Panc1 (cell line): ENCODE measurements at regions not wholly inside any gene's neighbourhood (a gene's known extent, or its start where the extent isn't known, plus 50 kb on each side); places are given as distances from the start of the nearest gene placed in this dataset.

ENCODE experiments used
- POLR2AphosphoS5 ChIP-seq: IDR thresholded peaks from 2 replicates; pipeline ENCODE4 v1.6.1; 2012; ENCODE audit warnings: mild to moderate bottlenecking, low read depth, low read length, moderate library complexity
- SIN3A ChIP-seq: IDR thresholded peaks from 2 replicates; pipeline ENCODE4 v1.6.1; 2012; ENCODE audit warnings: low read depth, mild to moderate bottlenecking, low read length, moderate library complexity, borderline replicate concordance; ENCODE audit not compliant: insufficient read depth
- TF ChIP-seq, protein P1 (sequence below): fragments of 450-650 bp; IDR thresholded peaks from 2 replicates; pipeline ENCODE4 v1.5.1; 2017; ENCODE audit warnings: mild to moderate bottlenecking
- TF ChIP-seq, protein P2 (sequence below), 2 experiments: IDR thresholded peaks; 2 replicates each; pipeline ENCODE4 v1.6.1; 2011 to 2012; ENCODE audit warnings: low read depth in 2 of 2, control low read depth in 1 of 2, low read length in 1 of 2, mild to moderate bottlenecking in 1 of 2, moderate library complexity in 1 of 2; ENCODE audit not compliant: insufficient read depth in 1 of 2

DNA sequence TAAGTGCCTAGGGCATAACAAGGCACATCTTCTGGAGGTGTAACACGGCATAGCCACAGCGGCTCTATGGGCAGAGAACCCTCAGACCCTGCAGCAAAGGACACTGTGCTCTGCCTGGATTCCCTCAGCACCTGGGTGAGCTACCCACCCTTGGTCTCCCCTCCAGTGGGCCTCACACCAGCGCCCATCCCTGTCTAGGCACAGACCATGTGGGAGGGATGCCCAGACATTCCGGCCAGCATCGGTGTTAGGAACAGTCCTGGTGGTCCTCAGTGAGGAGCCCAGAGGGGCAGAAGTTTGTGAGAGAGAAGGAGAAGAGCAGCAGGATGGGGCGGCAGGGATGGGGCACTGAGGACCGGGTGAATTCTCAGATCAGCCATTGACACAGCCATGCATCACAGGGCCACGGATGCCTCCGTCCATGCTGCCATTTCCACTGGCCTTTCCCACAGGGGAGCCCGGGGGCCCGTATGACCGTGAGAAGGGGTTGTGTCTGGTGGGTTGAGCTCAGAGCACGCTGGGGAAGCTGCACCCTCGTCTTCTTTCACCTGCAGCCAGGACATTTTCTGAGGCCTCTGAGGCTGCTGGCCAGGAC lies 282.7 kb upstream of the SFSWAP start:
- TF ChIP-seq, protein P1, sequence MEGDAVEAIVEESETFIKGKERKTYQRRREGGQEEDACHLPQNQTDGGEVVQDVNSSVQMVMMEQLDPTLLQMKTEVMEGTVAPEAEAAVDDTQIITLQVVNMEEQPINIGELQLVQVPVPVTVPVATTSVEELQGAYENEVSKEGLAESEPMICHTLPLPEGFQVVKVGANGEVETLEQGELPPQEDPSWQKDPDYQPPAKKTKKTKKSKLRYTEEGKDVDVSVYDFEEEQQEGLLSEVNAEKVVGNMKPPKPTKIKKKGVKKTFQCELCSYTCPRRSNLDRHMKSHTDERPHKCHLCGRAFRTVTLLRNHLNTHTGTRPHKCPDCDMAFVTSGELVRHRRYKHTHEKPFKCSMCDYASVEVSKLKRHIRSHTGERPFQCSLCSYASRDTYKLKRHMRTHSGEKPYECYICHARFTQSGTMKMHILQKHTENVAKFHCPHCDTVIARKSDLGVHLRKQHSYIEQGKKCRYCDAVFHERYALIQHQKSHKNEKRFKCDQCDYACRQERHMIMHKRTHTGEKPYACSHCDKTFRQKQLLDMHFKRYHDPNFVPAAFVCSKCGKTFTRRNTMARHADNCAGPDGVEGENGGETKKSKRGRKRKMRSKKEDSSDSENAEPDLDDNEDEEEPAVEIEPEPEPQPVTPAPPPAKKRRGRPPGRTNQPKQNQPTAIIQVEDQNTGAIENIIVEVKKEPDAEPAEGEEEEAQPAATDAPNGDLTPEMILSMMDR: no peak
- TF ChIP-seq POLR2AphosphoS5 (no peak), SIN3A (no peak)
- TF ChIP-seq, protein P2, sequence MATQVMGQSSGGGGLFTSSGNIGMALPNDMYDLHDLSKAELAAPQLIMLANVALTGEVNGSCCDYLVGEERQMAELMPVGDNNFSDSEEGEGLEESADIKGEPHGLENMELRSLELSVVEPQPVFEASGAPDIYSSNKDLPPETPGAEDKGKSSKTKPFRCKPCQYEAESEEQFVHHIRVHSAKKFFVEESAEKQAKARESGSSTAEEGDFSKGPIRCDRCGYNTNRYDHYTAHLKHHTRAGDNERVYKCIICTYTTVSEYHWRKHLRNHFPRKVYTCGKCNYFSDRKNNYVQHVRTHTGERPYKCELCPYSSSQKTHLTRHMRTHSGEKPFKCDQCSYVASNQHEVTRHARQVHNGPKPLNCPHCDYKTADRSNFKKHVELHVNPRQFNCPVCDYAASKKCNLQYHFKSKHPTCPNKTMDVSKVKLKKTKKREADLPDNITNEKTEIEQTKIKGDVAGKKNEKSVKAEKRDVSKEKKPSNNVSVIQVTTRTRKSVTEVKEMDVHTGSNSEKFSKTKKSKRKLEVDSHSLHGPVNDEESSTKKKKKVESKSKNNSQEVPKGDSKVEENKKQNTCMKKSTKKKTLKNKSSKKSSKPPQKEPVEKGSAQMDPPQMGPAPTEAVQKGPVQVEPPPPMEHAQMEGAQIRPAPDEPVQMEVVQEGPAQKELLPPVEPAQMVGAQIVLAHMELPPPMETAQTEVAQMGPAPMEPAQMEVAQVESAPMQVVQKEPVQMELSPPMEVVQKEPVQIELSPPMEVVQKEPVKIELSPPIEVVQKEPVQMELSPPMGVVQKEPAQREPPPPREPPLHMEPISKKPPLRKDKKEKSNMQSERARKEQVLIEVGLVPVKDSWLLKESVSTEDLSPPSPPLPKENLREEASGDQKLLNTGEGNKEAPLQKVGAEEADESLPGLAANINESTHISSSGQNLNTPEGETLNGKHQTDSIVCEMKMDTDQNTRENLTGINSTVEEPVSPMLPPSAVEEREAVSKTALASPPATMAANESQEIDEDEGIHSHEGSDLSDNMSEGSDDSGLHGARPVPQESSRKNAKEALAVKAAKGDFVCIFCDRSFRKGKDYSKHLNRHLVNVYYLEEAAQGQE (IDR thresholded peaks at IDR 0.05; ENCODE audit: insufficient read depth in 1 of 2, low read depth in 2 of 2, low read length in 1 of 2): no peak
